Thoracic aorta (tissue), 2 donors: ENCODE measurements at regions not wholly inside any gene's neighbourhood (a gene's known extent, or its start where the extent isn't known, plus 50 kb on each side); places are given as distances from the start of the nearest gene placed in this dataset.

Experiments used
- ATAC-seq: fragments of 150-250 bp; one replicate; pipeline ENCODE4 v1.8.0; 2017; ENCODE audit warnings: low read depth; ENCODE audit not compliant: insufficient number of reproducible peaks, low FRiP score
- DNase-seq: peaks from one replicate; pipeline ENCODE4 v3.0.0-alpha.2; 2020; ENCODE audit warnings: low spot score
- H3K27ac ChIP-seq, 2 donors: fragments of 200-600 bp; sonication (generic); 1 replicate in 1 of 2; 2 replicates in 1 of 2; pipeline ENCODE4 v1.5.1; 2016; ENCODE audit warnings: mild to moderate bottlenecking in 2 of 2, moderate library complexity in 2 of 2
- H3K27me3 ChIP-seq: fragments of 200-600 bp; sonication (generic); replicated peaks from 2 replicates; pipeline ENCODE4 v1.6.0; 2016; ENCODE audit warnings: mild to moderate bottlenecking; ENCODE audit not compliant: insufficient read depth
- H3K36me3 ChIP-seq: fragments of 200-600 bp; sonication (generic); one replicate; pipeline ENCODE4 v1.5.1; 2016
- H3K4me1 ChIP-seq, 2 donors: fragments of 200-600 bp; sonication (generic); 1 replicate in 1 of 2; 2 replicates in 1 of 2; pipeline versions ENCODE4 v1.5.1 to v1.6.0; 2016; ENCODE audit warnings: low read depth in 2 of 2, mild to moderate bottlenecking in 1 of 2; ENCODE audit not compliant: control insufficient read depth in 1 of 2
- H3K4me3 ChIP-seq: fragments of 200-600 bp; sonication (generic); 2 replicates; pipeline ENCODE4 v1.5.1; 2016; ENCODE audit warnings: mild to moderate bottlenecking
- H3K9me3 ChIP-seq: fragments of 200-600 bp; sonication (generic); 2 replicates; pipeline ENCODE4 v1.5.1; 2016
- TF ChIP-seq, protein P1 (sequence below): fragments of 200-600 bp; sonication (generic); IDR thresholded peaks from one replicate; pipeline ENCODE4 v1.5.1; 2019; ENCODE audit warnings: antibody characterized with exemption

DNA sequence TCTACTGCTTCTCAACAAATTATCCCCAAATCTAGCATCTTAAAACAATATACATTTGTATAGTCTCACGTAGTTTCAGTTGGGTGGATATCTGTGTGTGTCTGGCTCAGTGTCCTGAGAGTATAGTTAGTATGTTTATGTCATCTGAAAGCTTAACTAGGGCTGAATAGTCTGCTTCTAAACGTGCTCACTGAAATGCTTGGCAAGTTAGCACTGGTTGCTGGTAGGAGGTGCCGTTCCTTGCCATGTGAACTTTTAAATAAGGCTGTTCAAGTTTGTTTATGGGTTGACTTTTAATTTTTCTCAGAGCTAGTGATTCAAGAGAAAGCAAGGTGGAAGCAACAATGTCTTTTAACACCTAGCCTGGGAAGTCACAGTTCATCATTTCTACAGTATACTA, 1673.6 kb downstream of the PCDH7 start:
- Histone ChIP-seq H3K27me3 (no peaks in the 10 kb centered on the region), H3K36me3 (no peaks in the 10 kb centered on the region), H3K27ac (no peak overlapping the region), H3K4me1 (no peaks in the 10 kb centered on the region), H3K9me3 (no peaks in the 10 kb centered on the region), H3K4me3 (no peak overlapping the region)
- DNase-seq, result no peak
- TF ChIP-seq, protein P1, sequence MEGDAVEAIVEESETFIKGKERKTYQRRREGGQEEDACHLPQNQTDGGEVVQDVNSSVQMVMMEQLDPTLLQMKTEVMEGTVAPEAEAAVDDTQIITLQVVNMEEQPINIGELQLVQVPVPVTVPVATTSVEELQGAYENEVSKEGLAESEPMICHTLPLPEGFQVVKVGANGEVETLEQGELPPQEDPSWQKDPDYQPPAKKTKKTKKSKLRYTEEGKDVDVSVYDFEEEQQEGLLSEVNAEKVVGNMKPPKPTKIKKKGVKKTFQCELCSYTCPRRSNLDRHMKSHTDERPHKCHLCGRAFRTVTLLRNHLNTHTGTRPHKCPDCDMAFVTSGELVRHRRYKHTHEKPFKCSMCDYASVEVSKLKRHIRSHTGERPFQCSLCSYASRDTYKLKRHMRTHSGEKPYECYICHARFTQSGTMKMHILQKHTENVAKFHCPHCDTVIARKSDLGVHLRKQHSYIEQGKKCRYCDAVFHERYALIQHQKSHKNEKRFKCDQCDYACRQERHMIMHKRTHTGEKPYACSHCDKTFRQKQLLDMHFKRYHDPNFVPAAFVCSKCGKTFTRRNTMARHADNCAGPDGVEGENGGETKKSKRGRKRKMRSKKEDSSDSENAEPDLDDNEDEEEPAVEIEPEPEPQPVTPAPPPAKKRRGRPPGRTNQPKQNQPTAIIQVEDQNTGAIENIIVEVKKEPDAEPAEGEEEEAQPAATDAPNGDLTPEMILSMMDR, result no peak
- ATAC-seq, result no peak

DNA sequence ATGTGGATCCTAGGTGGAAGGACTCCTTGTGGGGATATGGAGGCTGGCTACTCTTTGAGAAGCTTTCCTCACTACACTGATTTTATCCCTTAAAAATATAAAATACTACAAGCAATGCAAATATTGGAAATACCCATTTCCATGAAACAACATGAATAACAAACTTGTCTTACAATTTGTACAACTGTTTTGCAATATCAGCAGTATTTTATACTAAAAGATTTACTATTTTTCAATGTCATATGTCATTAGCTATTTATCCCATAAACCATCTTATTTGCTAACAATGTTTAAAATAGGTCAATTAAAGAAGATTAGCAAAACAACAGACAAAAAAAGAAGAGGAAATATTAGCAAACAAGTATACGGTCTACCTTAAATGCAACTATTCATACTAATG, 1674.1 kb downstream of the PCDH7 start:
- Histone ChIP-seq H3K9me3 (no peaks in the 10 kb centered on the region), H3K27me3 (no peaks in the 10 kb centered on the region), H3K36me3 (no peaks in the 10 kb centered on the region), H3K4me3 (no peak overlapping the region), H3K27ac (no peak overlapping the region), H3K4me1 (no peaks in the 10 kb centered on the region)
- TF ChIP-seq, protein P1, result no peak
- ATAC-seq (no peak), DNase-seq (no peak)

DNA sequence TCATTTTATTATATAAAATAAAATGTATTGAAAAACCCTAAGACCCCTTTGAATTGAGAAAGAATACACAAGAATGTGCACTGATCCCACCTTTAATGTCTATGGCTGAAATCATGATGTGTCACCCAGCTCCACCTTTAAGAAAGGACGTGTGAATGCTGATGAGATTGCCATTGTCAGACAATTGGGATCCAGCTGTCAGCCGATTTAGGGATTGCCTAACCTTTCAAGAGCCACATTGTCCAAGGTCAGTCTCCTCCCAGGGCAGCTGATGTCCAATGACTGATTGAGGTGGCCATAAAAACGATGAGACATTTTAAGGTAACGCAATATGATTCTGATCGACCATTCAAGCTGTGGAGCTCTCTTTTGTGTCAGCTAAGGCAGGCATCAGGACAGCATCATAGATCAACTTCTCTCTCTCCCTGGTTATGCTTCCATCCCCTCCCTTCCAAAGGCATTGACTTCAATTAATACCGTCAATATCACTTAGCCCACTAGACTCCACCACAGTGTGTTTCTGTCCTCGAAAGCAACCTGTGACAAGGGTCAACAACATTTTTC, 1676.4 kb downstream of the PCDH7 start:
- H3K27ac ChIP-seq, result no peak overlapping the region
- no peaks in the 10 kb centered on the region for H3K4me1 ChIP-seq
- H3K36me3 ChIP-seq, result no peaks in the 10 kb centered on the region
- ATAC-seq, result no peak
- TF ChIP-seq, protein P1, result no peak
- no peaks in the 10 kb centered on the region for H3K27me3 ChIP-seq
- no peaks in the 10 kb centered on the region for H3K9me3 ChIP-seq
- no peak overlapping the region for H3K4me3 ChIP-seq
- no peak for DNase-seq

DNA sequence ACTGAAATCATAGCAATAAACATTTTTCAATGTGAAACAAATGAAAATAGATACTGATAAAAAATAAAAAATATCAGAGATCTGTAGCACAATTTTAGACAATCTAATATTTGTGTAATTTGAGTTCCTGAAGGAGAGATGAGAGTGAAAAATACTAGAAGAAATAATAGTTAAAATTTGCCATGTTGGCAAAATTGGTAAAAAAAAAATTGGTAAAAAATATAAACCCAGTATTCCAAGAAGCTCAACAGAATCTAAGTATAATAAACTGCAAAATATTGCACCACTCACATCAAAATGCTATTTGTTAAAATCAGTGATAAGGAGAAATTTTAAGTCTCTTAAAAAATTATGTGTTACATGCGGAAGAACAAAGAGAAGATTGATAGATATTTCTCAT, 1680.7 kb downstream of the PCDH7 start:
- TF ChIP-seq, protein P1, result no peak
- Histone ChIP-seq H3K9me3 (no peaks in the 10 kb centered on the region), H3K27ac (no peak overlapping the region), H3K4me3 (no peak overlapping the region), H3K27me3 (no peaks in the 10 kb centered on the region), H3K36me3 (no peaks in the 10 kb centered on the region), H3K4me1 (no peaks in the 10 kb centered on the region)
- DNase-seq, result no peak
- ATAC-seq, result no peak

DNA sequence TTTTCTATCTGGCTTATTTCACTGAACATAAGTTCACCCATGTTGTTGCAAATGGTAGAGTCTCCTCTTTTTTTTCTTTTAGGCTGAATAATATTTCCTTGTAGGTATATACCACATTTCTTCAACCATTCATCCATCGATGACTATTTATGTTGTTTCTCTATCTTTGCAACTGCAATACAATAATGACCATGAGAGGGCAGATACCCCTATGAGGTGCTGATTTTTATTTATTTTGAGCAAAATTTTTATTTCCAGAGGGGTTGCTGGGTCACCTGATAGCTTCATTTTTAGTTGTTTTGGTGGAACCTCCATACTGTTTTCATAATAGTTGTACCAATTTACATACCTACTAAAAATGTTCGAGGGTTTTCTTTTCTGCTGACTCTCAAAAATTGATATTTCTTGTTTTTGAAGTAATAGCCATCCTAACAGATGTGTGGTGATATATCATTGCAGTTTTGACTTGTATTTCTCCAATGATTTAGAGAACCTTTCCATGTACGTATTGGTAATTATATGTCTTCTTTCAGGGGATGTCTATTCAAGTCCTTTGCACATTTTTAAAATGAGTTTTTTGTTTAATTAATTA, 1697.0 kb downstream of the PCDH7 start:
- TF ChIP-seq, protein P1, result no peak
- DNase-seq (no peak), ATAC-seq (no peak)
- H3K9me3 ChIP-seq, result no peaks in the 10 kb centered on the region
- H3K4me3 ChIP-seq, result no peak overlapping the region
- no peaks in the 10 kb centered on the region for H3K36me3 ChIP-seq
- no peak overlapping the region for H3K27ac ChIP-seq
- H3K4me1 ChIP-seq, result no peaks in the 10 kb centered on the region
- H3K27me3 ChIP-seq, result no peaks in the 10 kb centered on the region
